Transverse colon (tissue), 4 donors: ENCODE measurements at regions not wholly inside any gene's neighbourhood (a gene's known extent, or its start where the extent isn't known, plus 50 kb on each side); places are given as distances from the start of the nearest gene placed in this dataset.

Source experiments
- DNase-seq: peaks from one replicate; pipeline ENCODE4 v3.0.0-alpha.2; 2019
- H3K27ac ChIP-seq, 4 donors: fragments of 200-600 bp; sonication (generic); 2 replicates each; pipeline ENCODE4 v1.5.1; 2016 to 2018; ENCODE audit warnings: inconsistent platforms in 4 of 4
- H3K27me3 ChIP-seq: fragments of 200-600 bp; sonication (generic); 2 replicates; pipeline ENCODE4 v1.5.1; 2017; ENCODE audit warnings: inconsistent platforms
- H3K36me3 ChIP-seq, 4 donors: fragments of 200-600 bp; sonication (generic); 2 replicates each; pipeline ENCODE4 v1.5.1; 2017 to 2019; ENCODE audit warnings: inconsistent platforms in 4 of 4
- H3K4me1 ChIP-seq, 4 donors: fragments of 200-600 bp; sonication (generic); 2 replicates each; pipeline ENCODE4 v1.5.1; 2017 to 2020; ENCODE audit warnings: inconsistent platforms in 4 of 4
- H3K4me3 ChIP-seq, 4 donors: fragments of 200-600 bp; sonication (generic); 1 replicate in 1 of 4; 2 replicates in 3 of 4; pipeline versions ENCODE4 v1.5.1 to v1.6.1; 2017 to 2019; ENCODE audit warnings: inconsistent platforms in 4 of 4
- H3K9me3 ChIP-seq, 2 donors: fragments of 200-600 bp; sonication (generic); 2 replicates each; pipeline ENCODE4 v1.5.1; 2017 to 2019; ENCODE audit warnings: inconsistent platforms in 2 of 2
- EP300 ChIP-seq: sonication (generic); formaldehyde crosslinking; IDR thresholded peaks from one replicate; pipeline ENCODE4 v1.6.1; 2017; ENCODE audit warnings: antibody characterized with exemption, low read depth
- POLR2A ChIP-seq: fragments of 450-650 bp; IDR thresholded peaks from one replicate; pipeline ENCODE4 v1.6.1; 2016; ENCODE audit warnings: antibody characterized with exemption, mild to moderate bottlenecking, moderate library complexity
- POLR2AphosphoS5 ChIP-seq, 3 donors: sonication (generic); formaldehyde crosslinking; IDR thresholded peaks; one replicate each; pipeline ENCODE4 v1.6.1; 2016; ENCODE audit warnings: antibody characterized with exemption in 3 of 3
- WGBS, 2 donors: methylation state at CpG; one replicate each; pipeline ENCODE4 v1.1.5; 2018; ENCODE audit warnings: low coverage in 1 of 2; 5-methylcytosine and 5-hydroxymethylcytosine counted together
- in situ Hi-C, 4 donors: fragments of 200-750 bp; cut with MboI; loops; one replicate each; pipeline versions ENCODE4 v1.15.0 to v1.15.1; 2017; ENCODE audit warnings: low sequenced_read_pairs in 3 of 4, low pct_ligation_motif_present in 1 of 4, low pct_unique_long_range_greater_than_20kb in 1 of 4
- intact Hi-C: fragments of 100-400 bp; cut with DNase I; formaldehyde crosslinking; loops from one replicate; pipeline ENCODE4 v1.15.1; 2023; ENCODE audit warnings: low total_unique reads
- TF ChIP-seq, protein P1 (sequence below), 5 experiments: fragments of 200-600 bp in 3 of 5; fragments of 450-650 bp in 2 of 5; sonication (generic) in 3 of 5; IDR thresholded peaks; 1 replicate in 2 of 5; 2 replicates in 3 of 5; pipeline ENCODE4 v1.5.1; 2016 to 2017; ENCODE audit warnings: antibody characterized with exemption in 5 of 5, inconsistent platforms in 3 of 5, mild to moderate bottlenecking in 2 of 5, moderate library complexity in 1 of 5

GRCh38 chr5:73307645-73308355 is 134.8 kb downstream of the TMEM174 start:
- Histone ChIP-seq H3K36me3 (no peaks in the 10 kb centered on the region), H3K9me3 (no peaks in the 10 kb centered on the region), H3K27ac (no peak overlapping the region), H3K27me3 (peaks cover 98% of the 10 kb centered on the region), H3K4me1 (peaks cover 5 to 13% (median 9%) of the 10 kb centered on the region in 4 donors), H3K4me3 (no peak overlapping the region)
- TF ChIP-seq, protein P1, sequence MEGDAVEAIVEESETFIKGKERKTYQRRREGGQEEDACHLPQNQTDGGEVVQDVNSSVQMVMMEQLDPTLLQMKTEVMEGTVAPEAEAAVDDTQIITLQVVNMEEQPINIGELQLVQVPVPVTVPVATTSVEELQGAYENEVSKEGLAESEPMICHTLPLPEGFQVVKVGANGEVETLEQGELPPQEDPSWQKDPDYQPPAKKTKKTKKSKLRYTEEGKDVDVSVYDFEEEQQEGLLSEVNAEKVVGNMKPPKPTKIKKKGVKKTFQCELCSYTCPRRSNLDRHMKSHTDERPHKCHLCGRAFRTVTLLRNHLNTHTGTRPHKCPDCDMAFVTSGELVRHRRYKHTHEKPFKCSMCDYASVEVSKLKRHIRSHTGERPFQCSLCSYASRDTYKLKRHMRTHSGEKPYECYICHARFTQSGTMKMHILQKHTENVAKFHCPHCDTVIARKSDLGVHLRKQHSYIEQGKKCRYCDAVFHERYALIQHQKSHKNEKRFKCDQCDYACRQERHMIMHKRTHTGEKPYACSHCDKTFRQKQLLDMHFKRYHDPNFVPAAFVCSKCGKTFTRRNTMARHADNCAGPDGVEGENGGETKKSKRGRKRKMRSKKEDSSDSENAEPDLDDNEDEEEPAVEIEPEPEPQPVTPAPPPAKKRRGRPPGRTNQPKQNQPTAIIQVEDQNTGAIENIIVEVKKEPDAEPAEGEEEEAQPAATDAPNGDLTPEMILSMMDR (IDR thresholded peaks at IDR 0.05), result no peak
- no peak for TF ChIP-seq POLR2AphosphoS5 (IDR thresholded peaks at IDR 0.05)
- TF ChIP-seq POLR2A, result no peak
- no peak for TF ChIP-seq EP300
- in situ Hi-C loops, result loop anchor here in 2 of 4 donors (10.0 to 25.0 kb wide), 2 partner anchors 127 to 130 kb away; partner anchors contain the start of gene FOXD1 (in 1 of the 2)
- WGBS, 2 donors, result 68 to 69% methylated on average over 4 of the region's 4 CpGs
- intact Hi-C loops, result loop anchor here (10.0 kb wide), 1 partner anchor 137 kb away; the partner anchor contains the start of gene FOXD1
- DNase-seq, result no peak

GRCh38 chr5:73306741-73307275 is 133.8 kb downstream of the TMEM174 start:
- intact Hi-C loops (loop anchor here (10.0 kb wide), 1 partner anchor 138 kb away; the partner anchor contains the start of gene FOXD1), in situ Hi-C loops (loop anchor here in 2 of 4 donors (10.0 to 25.0 kb wide), 2 partner anchors 128 to 130 kb away; partner anchors contain the start of gene FOXD1 (in 1 of the 2))
- no peaks in the 10 kb centered on the region for H3K36me3 ChIP-seq
- H3K4me3 ChIP-seq, result no peak overlapping the region
- H3K9me3 ChIP-seq, result no peaks in the 10 kb centered on the region
- H3K4me1 ChIP-seq, result peaks cover 5 to 13% (median 9%) of the 10 kb centered on the region in 4 donors
- H3K27ac ChIP-seq, result no peak overlapping the region
- peaks cover 99% of the 10 kb centered on the region for H3K27me3 ChIP-seq
- no peak for TF ChIP-seq POLR2AphosphoS5 (IDR thresholded peaks at IDR 0.05)
- no peak for TF ChIP-seq EP300
- TF ChIP-seq, protein P1 (IDR thresholded peaks at IDR 0.05), result no peak
- no peak for TF ChIP-seq POLR2A
- no peak for DNase-seq
- WGBS, 2 donors, result 53 to 76% methylated on average over 2 to 7 of the region's 7 CpGs

- Histone ChIP-seq H3K27ac (no peak overlapping the region), H3K4me3 (no peak overlapping the region), H3K36me3 (no peaks in the 10 kb centered on the region), H3K4me1 (peaks cover 5 to 8% (median 7%) of the 10 kb centered on the region in 4 donors), H3K9me3 (no peaks in the 10 kb centered on the region), H3K27me3 (peaks cover 99% of the 10 kb centered on the region)
- TF ChIP-seq POLR2A (no peak), EP300 (no peak), POLR2AphosphoS5 (IDR thresholded peaks at IDR 0.05) (no peak)
- TF ChIP-seq, protein P1 (IDR thresholded peaks at IDR 0.05), result no peak
- WGBS, 2 donors, result 70 to 74% methylated on average over 3 to 4 of the region's 4 CpGs
- intact Hi-C loops (loop anchor here (10.0 kb wide), 1 partner anchor 139 kb away; the partner anchor contains the start of gene FOXD1), in situ Hi-C loops (loop anchor here in 2 of 4 donors (10.0 to 25.0 kb wide), 2 partner anchors 129 to 131 kb away; partner anchors contain the start of gene FOXD1 (in 1 of the 2))
- no peak for DNase-seq
Measured at GRCh38 chr5:73306078-73306719, 133.2 kb downstream of the TMEM174 start.

DNA sequence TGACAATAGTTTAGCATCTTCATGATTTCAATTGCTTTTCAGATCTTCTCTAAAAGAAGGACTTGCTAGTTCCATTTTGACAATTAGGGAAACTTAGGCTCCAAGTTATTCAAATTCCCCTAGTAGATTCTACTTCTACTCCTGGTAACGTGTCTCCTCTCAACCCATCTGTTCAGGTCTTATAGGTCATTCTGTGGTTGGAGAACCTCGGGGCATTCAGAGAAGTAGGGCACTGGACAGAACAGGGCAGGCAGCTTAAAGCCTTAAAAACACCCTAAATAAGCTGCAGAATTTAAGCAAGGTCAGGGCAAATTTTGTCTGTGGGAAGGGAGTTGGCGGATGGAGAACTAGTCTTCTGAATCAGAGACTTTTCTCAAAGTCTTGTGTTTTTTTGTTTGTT is 132.4 kb downstream of the TMEM174 start:
- no peak overlapping the region for H3K4me3 ChIP-seq

More for the DNA sequence above, 132.4 kb downstream of the TMEM174 start:
- H3K4me1 ChIP-seq, result peaks cover 5 to 13% (median 7%) of the 10 kb centered on the region in 4 donors
- no peaks in the 10 kb centered on the region for H3K36me3 ChIP-seq
- 78% methylated on average over 3 of the region's 3 CpGs for WGBS, 2 donors
- H3K27ac ChIP-seq, result no peak overlapping the region
- H3K27me3 ChIP-seq, result peaks cover 99% of the 10 kb centered on the region
- in situ Hi-C loops (loop anchor here in 2 of 4 donors (10.0 to 25.0 kb wide), 2 partner anchors 129 to 132 kb away; partner anchors contain the start of gene FOXD1 (in 1 of the 2)), intact Hi-C loops (loop anchor here (10.0 kb wide), 1 partner anchor 139 kb away; the partner anchor contains the start of gene FOXD1)
- DNase-seq, result no peak
- TF ChIP-seq POLR2A (no peak), POLR2AphosphoS5 (IDR thresholded peaks at IDR 0.05) (no peak), EP300 (no peak)
- TF ChIP-seq, protein P1 (IDR thresholded peaks at IDR 0.05), result no peak
- H3K9me3 ChIP-seq, result no peaks in the 10 kb centered on the region
